Endothelial cell (in vitro differentiated cells): ENCODE measurements at regions not wholly inside any gene's neighbourhood (a gene's known extent, or its start where the extent isn't known, plus 50 kb on each side); places are given as distances from the start of the nearest gene placed in this dataset.

Source experiments
- DNase-seq: peaks from one replicate; pipeline ENCODE4 v3.0.0; 2021; ENCODE audit warnings: low spot score
- H3K27ac Mint-ChIP-seq: one replicate; pipeline ENCODE4 v1.8.0; 2021; ENCODE audit warnings: mixed read lengths, inconsistent platforms; ENCODE audit not compliant: unreplicated experiment
- H3K27me3 Mint-ChIP-seq: one replicate; pipeline ENCODE4 v1.8.0; 2021; ENCODE audit warnings: mild to moderate bottlenecking, moderate library complexity, mixed read lengths, inconsistent platforms; ENCODE audit not compliant: unreplicated experiment
- H3K36me3 Mint-ChIP-seq: one replicate; pipeline ENCODE4 v1.8.0; 2021; ENCODE audit warnings: mild to moderate bottlenecking, low read depth, mixed read lengths, inconsistent platforms; ENCODE audit not compliant: unreplicated experiment
- H3K4me1 Mint-ChIP-seq: one replicate; pipeline ENCODE4 v1.8.0; 2021; ENCODE audit warnings: mild to moderate bottlenecking, mixed read lengths, inconsistent platforms; ENCODE audit not compliant: unreplicated experiment
- H3K4me3 Mint-ChIP-seq: one replicate; pipeline ENCODE4 v1.8.0; 2021; ENCODE audit warnings: mild to moderate bottlenecking, mixed read lengths, inconsistent platforms; ENCODE audit not compliant: unreplicated experiment
- H3K9me3 Mint-ChIP-seq: one replicate; pipeline ENCODE4 v1.8.0; 2021; ENCODE audit warnings: mixed read lengths, inconsistent platforms; ENCODE audit not compliant: unreplicated experiment
- TF ChIP-seq, protein P1 (sequence below): fragments of 200-600 bp; sonication (generic); IDR thresholded peaks from one replicate; pipeline ENCODE4 v1.5.0; 2021; ENCODE audit warnings: antibody characterized with exemption; ENCODE audit not compliant: unreplicated experiment

GRCh38 chr4:98711526-98711925, 53.1 kb upstream of the TSPAN5 start:
- H3K4me3 Mint-ChIP-seq, result no peak overlapping the region
- no peaks in the 10 kb centered on the region for H3K36me3 Mint-ChIP-seq
- no peaks in the 10 kb centered on the region for H3K9me3 Mint-ChIP-seq
- TF ChIP-seq, protein P1, sequence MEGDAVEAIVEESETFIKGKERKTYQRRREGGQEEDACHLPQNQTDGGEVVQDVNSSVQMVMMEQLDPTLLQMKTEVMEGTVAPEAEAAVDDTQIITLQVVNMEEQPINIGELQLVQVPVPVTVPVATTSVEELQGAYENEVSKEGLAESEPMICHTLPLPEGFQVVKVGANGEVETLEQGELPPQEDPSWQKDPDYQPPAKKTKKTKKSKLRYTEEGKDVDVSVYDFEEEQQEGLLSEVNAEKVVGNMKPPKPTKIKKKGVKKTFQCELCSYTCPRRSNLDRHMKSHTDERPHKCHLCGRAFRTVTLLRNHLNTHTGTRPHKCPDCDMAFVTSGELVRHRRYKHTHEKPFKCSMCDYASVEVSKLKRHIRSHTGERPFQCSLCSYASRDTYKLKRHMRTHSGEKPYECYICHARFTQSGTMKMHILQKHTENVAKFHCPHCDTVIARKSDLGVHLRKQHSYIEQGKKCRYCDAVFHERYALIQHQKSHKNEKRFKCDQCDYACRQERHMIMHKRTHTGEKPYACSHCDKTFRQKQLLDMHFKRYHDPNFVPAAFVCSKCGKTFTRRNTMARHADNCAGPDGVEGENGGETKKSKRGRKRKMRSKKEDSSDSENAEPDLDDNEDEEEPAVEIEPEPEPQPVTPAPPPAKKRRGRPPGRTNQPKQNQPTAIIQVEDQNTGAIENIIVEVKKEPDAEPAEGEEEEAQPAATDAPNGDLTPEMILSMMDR, result no peak
- no peak overlapping the region for H3K27ac Mint-ChIP-seq
- H3K27me3 Mint-ChIP-seq, result no peaks in the 10 kb centered on the region
- DNase-seq, result no peak
- H3K4me1 Mint-ChIP-seq, result peaks cover 4% of the 10 kb centered on the region

- TF ChIP-seq, protein P1, result no peak
- no peak overlapping the region for H3K27ac Mint-ChIP-seq
- H3K27me3 Mint-ChIP-seq, result no peaks in the 10 kb centered on the region
- H3K36me3 Mint-ChIP-seq, result peaks cover 5% of the 10 kb centered on the region
- no peak overlapping the region for H3K4me3 Mint-ChIP-seq
- no peak for DNase-seq
- no peaks in the 10 kb centered on the region for H3K9me3 Mint-ChIP-seq
- peaks cover 4% of the 10 kb centered on the region for H3K4me1 Mint-ChIP-seq
These were observed 52.4 kb upstream of the TSPAN5 start for GRCh38 chr4:98710831-98711230.
